Body of pancreas (tissue), 4 donors: ENCODE measurements at regions not wholly inside any gene's neighbourhood (a gene's known extent, or its start where the extent isn't known, plus 50 kb on each side); places are given as distances from the start of the nearest gene placed in this dataset.

Experiments
- CTCF ChIP-seq, 7 experiments: fragments of 450-650 bp in 4 of 7; fragments of 200-600 bp in 3 of 7; sonication (generic) in 3 of 7; IDR thresholded peaks; one replicate each; pipeline ENCODE4 v1.5.1; 2016 to 2019; ENCODE audit warnings: antibody characterized with exemption in 7 of 7
- POLR2A ChIP-seq, 3 donors: fragments of 450-650 bp; IDR thresholded peaks; one replicate each; pipeline ENCODE4 v1.6.1; 2016; ENCODE audit warnings: antibody characterized with exemption in 3 of 3, mild to moderate bottlenecking in 2 of 3

DNA sequence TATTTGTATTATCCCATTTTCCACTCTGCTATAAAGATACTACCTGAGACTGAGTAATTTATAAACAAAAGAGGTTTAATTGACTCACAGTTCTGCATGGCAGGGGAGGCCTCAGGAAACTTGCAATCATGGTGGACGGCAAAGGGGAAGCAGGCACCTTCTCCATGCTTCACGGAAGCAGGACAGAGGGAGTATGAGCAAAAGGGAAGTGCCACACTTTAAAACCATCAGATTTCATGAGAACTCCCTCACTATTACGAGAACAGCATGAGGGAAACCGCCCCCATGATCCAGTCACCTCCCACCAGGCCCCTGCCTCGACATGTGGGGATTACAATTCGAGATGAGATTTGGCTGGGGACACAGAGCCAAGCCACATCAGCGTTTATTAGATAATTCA is 172.8 kb downstream of the NR2F2 start:
- no peak for TF ChIP-seq CTCF (IDR thresholded peaks at IDR 0.05)
- TF ChIP-seq POLR2A (IDR thresholded peaks at IDR 0.05) = no peak
